ENCODE measurements at regions not wholly inside any gene's neighbourhood (a gene's known extent, or its start where the extent isn't known, plus 50 kb on each side); places are given as distances from the start of the nearest gene placed in this dataset.

DNA sequence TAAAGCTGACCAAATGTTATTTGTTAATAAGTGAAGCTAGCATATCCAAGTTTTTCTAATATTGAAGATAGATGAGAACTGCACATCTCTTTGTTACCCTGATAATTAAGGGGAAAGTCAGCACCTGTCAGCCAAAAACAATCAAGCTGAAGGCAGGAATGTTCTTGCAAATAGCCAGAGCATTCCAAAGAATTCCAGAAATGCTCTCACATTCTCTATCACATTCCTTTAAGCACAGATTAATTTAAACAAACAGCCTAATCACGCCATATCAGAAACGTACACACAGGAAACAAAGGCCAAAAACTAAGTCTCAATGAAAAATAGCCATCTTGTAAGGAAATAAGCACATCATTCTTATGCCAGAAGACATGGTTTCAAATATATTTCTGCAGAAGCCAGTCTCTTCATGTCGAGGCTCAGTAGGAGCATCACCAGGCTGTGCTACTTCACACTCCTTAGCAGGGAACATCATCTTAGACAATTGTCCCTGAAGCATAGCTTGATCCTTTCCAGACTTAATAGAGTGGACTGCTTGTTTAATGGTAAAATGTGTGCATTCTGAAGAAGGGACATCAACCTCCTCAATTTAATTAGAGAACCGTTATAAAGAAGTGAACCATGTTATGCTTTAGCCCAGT lies 252.9 kb upstream of the TTC29 start:
- TF ChIP-seq, protein P1, sequence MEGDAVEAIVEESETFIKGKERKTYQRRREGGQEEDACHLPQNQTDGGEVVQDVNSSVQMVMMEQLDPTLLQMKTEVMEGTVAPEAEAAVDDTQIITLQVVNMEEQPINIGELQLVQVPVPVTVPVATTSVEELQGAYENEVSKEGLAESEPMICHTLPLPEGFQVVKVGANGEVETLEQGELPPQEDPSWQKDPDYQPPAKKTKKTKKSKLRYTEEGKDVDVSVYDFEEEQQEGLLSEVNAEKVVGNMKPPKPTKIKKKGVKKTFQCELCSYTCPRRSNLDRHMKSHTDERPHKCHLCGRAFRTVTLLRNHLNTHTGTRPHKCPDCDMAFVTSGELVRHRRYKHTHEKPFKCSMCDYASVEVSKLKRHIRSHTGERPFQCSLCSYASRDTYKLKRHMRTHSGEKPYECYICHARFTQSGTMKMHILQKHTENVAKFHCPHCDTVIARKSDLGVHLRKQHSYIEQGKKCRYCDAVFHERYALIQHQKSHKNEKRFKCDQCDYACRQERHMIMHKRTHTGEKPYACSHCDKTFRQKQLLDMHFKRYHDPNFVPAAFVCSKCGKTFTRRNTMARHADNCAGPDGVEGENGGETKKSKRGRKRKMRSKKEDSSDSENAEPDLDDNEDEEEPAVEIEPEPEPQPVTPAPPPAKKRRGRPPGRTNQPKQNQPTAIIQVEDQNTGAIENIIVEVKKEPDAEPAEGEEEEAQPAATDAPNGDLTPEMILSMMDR (IDR thresholded peaks at IDR 0.05): no peak
- ATAC-seq (no peak), DNase-seq (no peak)
- no peaks in the 10 kb centered on the region for H3K4me1 ChIP-seq
- no peaks in the 10 kb centered on the region for H3K27me3 ChIP-seq
- H3K9me3 ChIP-seq: no peaks in the 10 kb centered on the region
- intact Hi-C loops (cut with DNase I): no loop called here
- no peaks in the 10 kb centered on the region for H3K36me3 ChIP-seq
- H3K4me3 ChIP-seq: no peak overlapping the region
- no peak overlapping the region for H3K27ac ChIP-seq

DNA sequence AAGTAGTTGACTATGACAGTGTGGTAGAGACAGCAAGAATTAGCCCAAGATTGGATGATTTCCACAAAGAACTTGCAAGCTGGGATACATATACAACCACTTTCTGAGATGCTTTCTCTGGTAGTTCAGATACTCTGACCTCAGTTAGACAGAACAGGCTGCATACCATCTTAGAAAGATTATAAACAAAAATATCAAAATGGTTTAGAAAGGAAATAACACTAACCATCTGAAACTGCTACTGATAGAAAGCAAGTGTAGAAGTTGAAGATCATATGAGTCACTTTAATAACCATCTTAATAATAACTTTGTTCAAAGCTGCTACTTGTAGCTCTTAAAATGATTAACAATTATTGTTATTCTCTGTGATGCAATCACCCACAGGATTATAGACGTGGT lies 255.4 kb upstream of the TTC29 start:
- no peaks in the 10 kb centered on the region for H3K27me3 ChIP-seq
- ATAC-seq (no peak), DNase-seq (peak in 2 of 4 donors; percentile 39 to 57)
- H3K36me3 ChIP-seq: no peaks in the 10 kb centered on the region
- H3K4me3 ChIP-seq: no peak overlapping the region
- TF ChIP-seq, protein P1 (IDR thresholded peaks at IDR 0.05): no peak
- H3K4me1 ChIP-seq: no peaks in the 10 kb centered on the region
- H3K9me3 ChIP-seq: no peaks in the 10 kb centered on the region
- intact Hi-C loops (cut with DNase I): no loop called here
- no peak overlapping the region for H3K27ac ChIP-seq

DNA sequence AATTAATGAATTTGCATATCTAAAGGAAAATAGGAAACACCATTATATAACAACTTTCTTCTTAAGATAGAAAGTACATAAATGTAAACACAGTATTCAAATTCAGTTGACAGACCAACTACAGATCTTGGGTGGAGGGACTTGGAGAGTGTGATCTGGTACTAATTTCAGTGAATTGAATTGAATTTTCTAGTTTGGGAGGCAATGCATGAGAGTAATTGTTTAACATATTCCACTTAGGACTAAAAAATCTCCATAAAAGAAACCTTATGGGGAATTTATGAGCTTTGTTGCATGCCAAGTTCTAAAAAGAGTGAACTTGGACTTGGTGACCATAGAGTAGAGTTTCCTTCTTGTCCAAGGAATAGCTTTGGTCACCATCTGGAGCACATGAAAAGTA lies 261.1 kb upstream of the TTC29 start:
- Histone ChIP-seq H3K27me3 (no peaks in the 10 kb centered on the region), H3K27ac (no peak overlapping the region), H3K9me3 (no peaks in the 10 kb centered on the region), H3K4me1 (no peaks in the 10 kb centered on the region), H3K4me3 (no peak overlapping the region), H3K36me3 (no peaks in the 10 kb centered on the region)
- TF ChIP-seq, protein P1 (IDR thresholded peaks at IDR 0.05): no peak
- DNase-seq (no peak), ATAC-seq (no peak)
- intact Hi-C loops (cut with DNase I): no loop called here

DNA sequence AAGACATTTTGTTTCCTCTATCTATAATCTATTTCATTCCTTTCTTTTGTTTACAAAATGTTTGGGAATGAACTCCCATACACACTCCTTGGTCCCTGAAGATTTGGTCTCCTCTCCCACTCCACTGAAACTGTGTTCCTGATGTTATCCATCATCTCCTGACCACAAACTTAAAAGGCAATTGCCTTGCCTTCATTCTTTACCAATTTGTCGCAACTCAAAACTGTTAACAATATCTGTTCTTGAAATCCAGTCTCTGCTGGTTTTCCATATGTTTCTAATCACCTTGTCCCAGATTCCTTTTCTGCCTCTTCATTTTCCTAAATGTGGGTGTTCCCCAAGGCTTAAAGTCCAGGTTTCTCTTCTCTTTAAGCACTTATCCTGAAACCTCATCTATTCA lies 262.2 kb upstream of the TTC29 start:
- ATAC-seq (no peak), DNase-seq (no peak)
- Histone ChIP-seq H3K27ac (no peak overlapping the region), H3K4me3 (no peak overlapping the region), H3K9me3 (no peaks in the 10 kb centered on the region), H3K4me1 (no peaks in the 10 kb centered on the region), H3K27me3 (no peaks in the 10 kb centered on the region), H3K36me3 (no peaks in the 10 kb centered on the region)
- TF ChIP-seq, protein P1 (IDR thresholded peaks at IDR 0.05): no peak
- intact Hi-C loops (cut with DNase I): no loop called here

DNA sequence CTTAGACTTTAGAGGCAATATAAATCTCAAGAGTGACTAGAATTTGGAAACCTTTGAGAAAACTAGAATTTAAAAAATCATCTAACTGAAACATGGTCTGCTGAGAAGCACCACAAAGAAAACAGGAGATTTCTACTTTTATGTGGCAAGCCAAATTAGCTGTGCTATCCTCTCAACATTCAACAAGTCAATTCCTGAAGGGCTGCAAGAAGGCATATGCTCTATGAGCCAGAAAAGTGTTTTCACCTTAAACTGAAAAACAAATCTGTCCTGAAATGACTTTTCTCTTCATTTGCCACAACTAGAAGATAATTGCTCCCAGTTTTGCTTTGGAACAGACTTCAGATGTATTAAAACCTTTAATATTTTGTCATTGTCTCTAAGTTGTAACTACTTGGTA lies 263.2 kb upstream of the EDNRA start:
- intact Hi-C loops (cut with DNase I): no loop called here
- Histone ChIP-seq H3K36me3 (no peaks in the 10 kb centered on the region), H3K4me3 (no peak overlapping the region), H3K27ac (no peak overlapping the region), H3K4me1 (no peaks in the 10 kb centered on the region), H3K27me3 (no peaks in the 10 kb centered on the region), H3K9me3 (no peaks in the 10 kb centered on the region)
- ATAC-seq: no peak
- TF ChIP-seq, protein P1 (IDR thresholded peaks at IDR 0.05): no peak
- DNase-seq: no peak

All from left lung (tissue), 4 donors.